HG02870 (cell line): ENCODE measurements at regions not wholly inside any gene's neighbourhood (a gene's known extent, or its start where the extent isn't known, plus 50 kb on each side); places are given as distances from the start of the nearest gene placed in this dataset.

ENCODE experiments used
- ATAC-seq: cut with Tn5 transposase; IDR thresholded peaks from one replicate; pipeline ENCODE4 v1.9.1; 2021; ENCODE audit warnings: mild to moderate bottlenecking, moderate library complexity; ENCODE audit not compliant: unreplicated experiment

DNA sequence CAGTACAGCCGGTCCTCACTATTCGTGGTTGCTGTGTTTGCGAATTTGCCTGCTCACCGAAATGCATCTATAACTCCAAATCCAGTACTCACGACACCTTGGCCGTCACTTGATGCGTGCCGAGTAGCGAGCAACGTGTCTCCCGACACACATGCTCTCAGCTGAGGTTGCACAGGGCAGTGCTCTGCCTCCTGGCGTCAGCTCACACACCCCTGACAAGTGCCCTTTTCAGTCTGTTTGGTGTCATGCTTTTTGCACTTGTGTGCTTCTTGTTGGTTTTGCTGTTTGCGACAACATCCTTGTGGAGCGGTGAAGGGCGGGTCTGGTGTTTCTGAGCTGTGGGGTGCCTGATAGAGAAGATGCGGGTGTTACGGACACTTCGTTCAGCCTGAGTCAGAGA is 110.4 kb upstream of the RFLNA start:
- no peak for ATAC-seq

DNA sequence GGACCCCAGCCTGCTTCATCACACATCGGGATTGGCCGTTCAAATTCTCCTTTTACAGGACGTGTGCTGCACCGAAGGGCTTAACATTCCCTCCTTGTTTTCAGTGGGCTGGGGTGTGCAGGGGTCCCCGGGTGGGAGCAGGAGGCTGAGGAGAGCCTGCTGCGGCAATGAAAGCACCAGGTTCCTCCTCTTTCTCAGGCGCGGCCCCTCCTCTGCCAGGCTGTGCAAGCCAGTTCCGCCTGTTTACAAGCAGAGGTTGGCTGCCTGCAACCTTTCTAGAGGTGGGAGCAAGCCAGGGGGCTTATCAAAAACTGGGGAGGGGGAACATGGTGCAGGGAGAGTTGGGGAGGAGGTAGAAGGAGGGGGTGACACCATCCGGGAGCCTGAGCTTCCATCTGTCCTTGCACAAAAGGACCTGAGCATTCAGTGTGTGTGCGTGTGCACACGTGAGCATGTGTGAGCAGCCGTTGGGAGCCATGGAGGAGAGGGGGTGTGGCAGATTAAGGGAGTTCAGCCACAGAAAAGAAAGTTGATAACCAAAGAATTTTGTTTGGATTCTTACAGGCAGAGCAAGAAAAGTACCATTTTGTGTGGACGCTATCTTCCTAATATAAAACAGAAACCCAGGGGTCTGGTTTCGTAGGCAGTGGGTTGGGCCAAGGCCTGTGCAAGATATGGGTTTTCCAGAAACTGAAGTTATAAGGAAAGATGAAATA is 108.8 kb upstream of the RFLNA start:
- ATAC-seq: no peak

DNA sequence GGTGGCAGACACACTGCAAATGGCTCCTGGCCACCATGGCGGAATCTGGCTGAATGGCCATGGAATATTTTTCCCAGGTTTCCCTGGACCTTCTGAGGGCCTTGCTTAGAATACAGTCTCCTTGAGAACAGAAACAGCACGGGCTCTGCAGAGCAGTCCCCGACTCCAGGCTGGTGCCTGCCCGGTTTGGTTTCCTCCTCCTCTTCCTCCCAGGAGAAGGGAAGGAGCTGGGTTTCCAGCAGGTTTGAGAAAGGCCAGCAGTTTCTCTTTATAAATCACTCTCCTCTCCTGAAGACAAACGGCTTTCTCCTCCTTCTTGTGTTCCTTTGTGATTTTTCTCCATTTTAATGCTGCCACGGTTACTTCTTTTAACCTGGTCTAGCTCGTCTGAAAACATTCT is 106.8 kb upstream of the RFLNA start:
- ATAC-seq: no peak

DNA sequence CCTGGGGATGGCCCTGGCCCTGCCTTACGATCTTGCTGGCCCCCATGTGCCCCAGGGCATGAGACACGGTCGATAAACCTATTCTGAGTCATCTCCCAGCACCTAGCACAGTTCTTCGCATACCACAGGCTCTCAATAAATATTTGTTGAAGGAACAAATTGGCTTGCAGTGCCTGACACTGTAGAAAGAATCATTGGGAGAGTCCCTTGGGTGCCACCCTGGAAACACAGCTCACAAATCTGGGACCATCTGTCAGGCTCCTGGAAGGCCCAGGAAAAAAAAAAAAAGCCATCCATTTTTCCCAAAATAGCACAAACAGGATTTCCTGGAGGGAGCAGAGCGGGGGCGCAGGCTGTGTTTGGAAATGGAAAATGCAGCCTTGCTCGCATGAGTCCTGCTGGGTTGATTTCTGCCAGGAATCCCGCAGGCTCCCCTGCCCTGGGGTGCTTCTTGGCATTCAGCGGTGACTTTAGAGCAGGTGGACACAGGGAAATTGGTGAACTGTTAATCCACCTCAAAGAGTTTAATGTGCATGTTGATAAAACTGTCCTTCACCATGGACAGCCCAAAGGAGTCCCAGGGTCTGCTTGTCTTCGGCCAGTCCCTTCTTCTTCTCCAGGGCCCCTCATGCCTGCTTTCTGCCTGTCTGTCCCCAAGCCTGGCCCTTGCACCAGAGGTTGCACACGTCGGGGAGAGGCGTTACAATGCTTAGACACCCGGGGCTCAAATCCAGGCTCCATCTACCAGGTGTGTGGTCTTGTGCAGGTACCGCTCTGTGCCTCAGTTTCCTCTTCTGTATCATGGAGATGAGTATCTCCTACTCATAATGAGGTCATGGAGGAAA is 106.1 kb upstream of the RFLNA start:
- no peak for ATAC-seq

DNA sequence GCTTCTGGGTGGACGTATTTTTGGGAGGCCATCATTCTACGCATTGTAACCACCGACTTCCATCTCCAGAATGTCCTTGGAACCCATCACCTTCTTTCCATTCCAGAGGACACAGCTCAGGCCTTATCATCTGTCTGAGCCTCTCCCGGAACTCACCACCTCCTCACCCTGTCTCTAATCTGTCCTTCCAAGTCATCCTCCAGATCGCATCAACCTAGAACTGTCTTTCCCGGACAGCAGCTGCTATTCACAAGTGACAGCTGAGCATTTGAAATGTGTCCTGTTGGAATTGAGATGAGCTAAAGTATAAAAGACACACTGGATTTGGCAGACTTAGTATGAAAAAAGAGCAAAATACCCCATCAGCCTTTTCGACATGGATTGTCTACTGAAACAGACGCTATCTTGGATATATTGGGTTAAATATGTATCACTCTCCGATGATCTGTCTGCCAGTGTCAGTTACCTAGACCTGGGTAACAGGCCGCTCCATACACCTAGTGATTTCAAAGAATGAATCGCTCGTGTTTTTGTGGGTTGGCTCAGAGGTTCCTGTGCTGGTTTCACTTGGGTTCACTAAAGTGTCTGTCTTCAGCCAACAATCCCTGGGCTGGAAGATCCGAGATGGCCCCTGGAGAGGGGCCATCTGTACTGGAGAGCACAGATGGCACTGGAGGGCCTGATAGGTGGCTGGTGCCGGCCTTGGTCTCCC is 104.4 kb upstream of the RFLNA start:
- no peak for ATAC-seq

DNA sequence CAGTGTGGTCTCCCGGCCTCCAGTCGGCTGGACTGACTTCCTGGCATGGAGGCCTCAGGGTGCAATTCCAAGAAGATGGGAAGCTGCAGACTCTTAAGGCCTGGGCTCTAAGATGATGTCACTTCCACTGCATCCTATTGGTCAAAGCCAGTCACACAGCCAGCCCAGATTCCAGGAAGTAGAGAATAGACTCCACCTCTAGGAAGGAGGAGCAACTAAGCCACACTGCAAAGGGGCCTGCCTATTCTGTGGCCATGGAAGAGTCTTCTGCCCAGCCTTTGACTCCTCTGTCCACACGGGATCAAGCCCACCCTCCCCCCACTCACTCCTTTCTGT is 103.9 kb upstream of the RFLNA start:
- no peak for ATAC-seq

DNA sequence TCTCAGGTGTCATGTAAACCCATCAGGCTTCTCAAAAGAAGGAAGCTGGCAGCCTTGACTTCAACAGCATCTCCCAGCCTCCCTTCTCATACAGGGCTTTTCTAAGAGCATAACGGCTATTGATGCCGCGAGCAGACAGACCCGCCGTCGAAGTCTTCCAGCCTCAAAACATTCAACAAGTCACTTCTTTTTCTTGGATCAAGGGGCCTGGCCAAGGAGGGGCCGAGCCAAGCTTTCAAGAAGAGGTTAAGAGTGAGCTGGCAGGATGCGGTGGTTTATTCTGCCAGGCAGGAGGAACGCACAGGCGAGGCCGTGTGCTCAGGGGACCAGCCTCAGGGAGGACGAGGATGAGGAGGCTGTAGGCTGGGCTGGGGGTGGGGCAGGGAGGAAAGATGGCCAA is 102.9 kb upstream of the RFLNA start:
- ATAC-seq: no peak

DNA sequence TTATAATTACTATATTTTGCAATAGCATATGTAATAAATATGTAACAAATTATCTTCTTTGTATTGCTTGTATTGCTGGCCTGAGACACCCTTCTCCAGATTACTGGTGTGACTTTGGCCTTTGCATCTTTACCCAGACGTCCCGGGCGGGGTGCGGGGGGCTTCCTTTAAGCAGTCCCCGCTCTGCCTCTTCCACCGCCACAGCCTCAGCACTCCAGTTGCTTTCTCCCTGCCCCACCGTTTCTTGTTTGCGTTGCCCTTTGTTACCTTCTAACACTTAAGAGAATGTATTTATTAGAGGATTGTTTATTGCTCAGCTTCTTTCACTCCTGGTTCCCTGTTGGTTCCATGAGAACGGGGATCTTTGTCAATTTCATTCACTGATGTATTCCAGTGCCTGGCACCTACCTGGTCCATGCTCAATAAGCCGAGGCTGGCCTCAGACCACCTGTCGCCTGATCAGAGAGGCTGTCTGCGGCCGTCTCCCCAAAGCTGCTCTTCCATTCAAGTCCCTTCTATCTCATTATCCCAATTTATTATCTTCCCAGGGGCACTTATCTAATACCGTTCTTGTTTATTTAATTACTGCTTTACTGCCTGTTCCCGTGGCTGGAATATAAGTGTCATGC is 100.5 kb upstream of the RFLNA start:
- ATAC-seq: no peak

DNA sequence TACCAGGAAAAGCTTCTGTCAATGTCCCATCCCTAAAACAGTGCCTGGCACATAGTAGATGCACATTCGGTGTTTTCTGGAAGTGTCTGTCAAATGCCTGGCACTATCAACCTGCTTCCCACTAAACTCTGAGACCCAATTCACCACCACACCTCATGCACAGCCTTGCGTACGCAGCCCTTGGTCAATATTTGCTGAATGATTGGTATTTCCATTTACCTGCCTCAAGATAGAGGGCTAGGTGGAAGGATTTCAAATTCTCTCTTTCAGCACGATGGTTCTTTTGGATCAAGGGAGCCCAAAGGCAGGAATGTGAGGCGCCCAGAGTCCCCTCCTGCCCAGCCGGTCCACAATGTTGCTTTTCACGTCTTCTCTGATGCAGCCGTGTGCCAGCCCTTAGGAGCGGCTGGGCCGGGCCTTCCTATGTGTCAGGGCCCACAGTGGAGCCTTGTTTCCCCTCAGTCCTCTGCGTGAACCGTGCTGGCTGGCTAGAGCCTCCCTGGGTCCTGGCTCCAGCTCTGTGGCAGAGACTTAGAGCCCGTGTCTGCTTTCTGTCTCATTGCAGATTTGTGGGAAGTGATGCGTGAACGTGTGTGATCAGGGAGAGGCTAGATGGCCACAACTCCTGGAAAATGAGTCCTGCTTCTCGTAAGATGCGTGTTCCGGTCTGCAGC is 99.9 kb upstream of the RFLNA start:
- ATAC-seq: no peak

DNA sequence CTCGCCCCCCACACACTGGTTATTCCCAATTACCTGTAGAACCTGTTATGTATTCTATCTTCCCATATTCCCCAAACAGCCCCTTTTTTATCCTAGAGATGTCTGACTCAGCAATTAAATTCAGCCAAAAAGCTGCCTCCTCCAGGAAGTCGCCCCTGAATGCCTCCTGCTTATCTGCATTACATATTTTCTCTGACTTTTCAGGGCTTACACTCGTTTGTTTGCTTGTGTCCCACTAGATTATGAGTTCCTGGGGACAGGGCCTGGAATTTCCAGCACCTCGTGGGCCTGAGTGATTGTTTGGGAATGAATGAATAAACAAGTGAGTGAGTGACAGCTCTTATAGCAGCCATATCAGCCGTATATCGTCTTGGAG is 99.3 kb upstream of the RFLNA start:
- ATAC-seq: no peak

DNA sequence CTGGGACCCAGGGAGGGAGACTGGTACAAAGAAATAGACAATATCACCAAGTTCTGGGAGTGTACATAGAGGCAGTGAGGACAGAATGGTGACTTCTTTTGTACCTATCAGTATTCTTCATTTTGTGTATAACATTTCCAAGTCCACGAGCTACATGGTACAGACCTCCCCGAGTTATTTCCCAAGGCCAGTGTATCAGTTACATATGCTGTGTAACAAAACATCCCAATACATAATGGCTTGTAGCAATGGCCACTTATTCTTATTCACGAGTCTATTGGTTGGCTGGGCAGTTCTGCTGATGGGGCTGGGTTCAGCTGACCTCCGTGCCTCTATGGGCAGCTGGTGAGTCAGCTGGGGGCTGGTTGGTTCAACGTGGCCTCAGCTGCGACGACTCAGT is 98.7 kb upstream of the RFLNA start:
- no peak for ATAC-seq

DNA sequence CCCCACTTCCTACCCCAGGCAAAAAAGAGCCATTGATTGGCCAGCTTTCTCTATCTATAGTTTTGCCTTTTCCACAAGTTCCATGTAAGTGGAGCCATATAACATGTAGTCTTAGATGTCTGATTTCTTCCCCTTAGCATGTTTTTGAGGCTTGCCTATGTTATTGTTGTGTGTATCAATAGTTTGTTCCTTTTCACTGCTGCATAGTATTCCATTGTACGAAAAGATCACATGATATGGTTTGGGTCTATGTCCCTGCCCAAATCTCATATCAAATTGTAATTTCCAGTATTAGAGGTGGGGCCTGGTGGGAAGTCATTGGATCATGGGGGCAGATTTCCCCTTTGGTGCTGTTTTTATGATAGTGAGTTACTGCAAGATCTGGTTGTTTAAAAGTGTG is 93.6 kb upstream of the RFLNA start:
- ATAC-seq: no peak

DNA sequence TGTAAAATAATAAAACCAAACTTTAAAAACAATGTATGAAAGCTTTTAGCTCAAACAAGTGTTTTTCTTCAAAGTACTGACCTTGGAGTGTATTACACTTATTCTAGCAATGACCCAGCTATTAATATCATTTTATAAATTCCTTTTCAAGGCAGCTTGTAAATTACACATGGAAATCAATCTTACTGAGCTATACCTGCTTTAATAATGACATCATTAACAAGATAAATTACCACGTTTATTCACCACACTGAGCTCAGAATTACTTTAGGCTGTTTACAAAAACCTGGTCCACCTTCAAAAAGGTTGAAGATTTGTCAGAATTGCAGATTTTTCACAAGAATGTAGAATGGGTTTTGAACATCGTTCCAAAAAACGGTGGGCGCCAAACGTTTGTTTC is 91.7 kb upstream of the RFLNA start:
- no peak for ATAC-seq

DNA sequence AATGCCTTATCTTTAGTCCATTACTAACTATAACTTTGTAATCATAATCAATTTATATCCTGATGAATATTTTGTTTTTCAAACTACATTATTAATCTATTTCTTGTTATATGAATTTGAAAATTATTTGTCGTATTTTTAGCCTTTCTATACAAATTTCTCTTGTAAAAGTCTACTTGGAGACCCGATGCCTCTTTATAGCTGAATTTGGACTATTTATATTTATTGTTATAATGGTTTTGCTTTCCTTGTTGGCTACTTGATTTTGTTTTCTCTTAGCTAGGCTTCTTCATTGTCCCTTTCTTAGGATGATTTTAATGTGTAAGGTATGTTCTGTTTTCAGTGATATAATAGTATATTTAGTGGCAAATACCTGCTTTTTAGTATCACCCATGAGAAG is 89.5 kb upstream of the RFLNA start:
- ATAC-seq: no peak

DNA sequence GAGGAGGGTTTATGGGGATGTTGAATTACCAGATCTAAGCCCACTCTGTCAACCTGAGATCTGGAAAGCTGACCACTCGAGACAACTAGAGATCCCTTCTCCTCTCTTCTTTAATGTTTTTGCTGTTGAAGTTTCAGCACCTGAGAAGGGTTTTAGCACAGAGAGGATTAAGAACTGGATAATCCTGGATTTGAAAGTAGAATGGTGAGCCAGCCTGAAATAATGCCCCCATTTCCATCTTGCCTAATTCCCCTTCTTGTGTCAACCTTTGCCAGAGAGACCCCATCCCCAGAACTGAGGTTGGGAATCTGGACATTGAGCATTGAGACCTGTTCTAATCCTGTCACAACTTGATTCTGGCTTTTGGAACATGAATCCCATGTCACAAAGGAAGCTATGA is 87.8 kb upstream of the RFLNA start:
- ATAC-seq: no peak

DNA sequence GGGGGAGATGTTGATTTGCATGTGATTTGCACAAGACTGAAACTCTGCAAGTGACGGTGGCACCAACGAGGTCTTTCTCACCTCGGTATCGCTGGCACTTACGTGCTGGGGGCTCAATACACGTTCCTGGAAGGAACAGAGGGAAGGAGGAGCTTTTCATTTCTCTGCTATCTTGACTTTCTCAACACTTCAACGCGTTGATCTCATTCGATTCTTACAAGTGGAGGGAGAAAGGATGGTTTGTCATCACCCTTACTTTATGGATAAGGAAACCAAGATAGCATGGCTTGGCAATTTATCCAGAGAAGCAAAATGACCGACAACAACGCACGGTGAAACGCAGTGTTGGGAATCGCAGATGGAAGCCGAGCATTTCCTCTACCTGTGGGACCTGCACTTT is 87.3 kb upstream of the RFLNA start:
- ATAC-seq: no peak

DNA sequence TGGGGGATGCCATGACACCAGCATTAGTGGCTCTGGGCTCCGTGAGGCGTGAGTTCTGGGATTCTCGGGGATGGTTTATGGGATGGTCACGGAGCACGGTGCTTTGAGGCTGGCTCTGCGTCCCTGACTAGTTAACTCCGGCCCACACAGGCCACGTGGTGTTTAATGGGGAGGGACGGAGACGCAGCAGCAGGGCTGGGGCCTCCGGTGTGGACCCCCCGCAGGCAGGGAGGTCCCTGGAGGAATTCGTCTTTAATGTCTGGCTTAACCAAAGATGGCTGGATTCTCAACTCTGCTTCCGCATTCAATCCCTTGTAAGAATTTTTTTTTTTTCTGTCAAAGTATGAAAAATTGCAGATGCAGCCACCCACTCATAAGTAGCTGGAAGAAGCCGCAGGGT is 86.4 kb upstream of the RFLNA start:
- ATAC-seq: no peak

DNA sequence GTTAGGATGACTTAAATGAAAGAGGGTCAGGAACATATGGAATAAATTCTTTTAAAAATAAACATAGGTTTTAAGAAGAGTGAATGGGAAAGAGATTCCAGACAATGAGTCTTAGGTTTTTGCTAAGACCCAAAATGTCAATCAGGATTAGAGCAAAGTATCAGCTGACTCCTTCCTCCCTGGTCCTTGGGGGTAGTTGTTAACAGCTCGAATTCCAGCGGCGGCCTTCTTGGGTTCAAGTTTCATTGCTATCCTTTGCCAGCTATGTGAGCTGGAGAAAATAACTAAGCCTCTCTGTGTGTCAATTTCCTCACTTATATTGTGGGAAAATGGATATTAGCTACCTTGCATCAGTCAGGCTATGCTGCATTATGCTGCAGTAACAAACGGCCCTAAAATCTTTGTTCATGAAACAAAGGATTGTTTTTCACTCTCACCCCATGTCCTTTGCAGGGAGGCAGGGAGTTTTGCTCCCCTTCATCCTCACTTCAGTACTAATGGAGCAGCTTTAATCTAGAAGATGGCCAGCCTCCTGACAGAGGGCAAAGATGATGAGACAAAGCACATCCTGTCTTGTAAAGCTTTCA is 83.8 kb upstream of the RFLNA start:
- no peak for ATAC-seq

DNA sequence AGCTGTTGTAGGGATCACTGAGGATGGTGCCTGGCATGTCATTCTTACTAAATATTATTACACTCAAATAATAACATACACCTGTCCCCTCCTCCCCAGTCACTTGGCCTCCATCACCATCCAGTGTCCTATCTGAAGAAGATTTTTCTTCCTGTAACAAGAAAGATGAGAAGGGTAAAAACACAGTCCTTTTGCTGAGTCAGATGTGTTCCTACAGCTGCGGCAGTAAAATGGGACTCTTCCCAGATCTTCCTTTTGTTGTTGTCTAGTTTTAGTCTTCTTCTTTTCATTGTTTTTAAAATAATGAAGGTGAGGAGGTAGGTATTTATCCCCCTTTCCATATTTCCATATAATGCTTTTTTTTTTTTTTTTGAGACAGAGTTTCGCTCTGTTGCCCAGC is 83.1 kb upstream of the RFLNA start:
- ATAC-seq: no peak

DNA sequence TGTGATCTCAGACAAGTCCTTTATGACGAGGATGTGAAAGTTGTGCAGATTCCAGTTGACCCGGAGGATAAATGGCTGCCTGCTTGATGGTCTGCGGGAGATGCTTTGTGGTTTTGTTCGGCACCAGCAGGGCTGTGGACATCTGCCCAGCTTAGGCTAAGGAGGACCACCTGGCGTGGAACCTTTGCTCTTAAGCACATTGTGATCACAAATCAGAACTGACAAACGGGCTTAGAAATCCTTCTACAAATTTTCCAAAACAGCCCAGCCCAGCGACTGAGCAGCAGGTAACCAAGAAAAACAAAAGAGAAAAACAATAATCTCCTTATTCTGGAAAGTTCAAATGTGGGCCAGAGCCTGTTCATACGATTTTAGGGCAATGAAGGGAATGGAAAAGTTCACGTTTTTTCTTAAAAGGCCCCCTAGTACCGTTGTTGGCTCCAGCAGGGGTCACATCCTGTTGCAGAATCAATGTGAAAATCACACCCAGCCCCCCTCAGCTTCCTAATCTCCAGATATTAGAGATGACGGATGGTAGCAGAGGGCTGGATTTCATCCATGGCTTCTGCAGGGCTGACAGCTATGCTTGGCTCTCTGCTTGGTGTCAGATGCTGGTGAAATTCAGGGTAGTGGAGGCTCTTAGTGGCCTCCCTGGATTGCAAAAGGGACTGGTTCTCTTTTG is 81.1 kb upstream of the RFLNA start:
- ATAC-seq: no peak
